Esophagus squamous epithelium (tissue), 4 donors: ENCODE measurements at regions not wholly inside any gene's neighbourhood (a gene's known extent, or its start where the extent isn't known, plus 50 kb on each side); places are given as distances from the start of the nearest gene placed in this dataset.

Experiments used
- CTCF ChIP-seq, 6 experiments: fragments of 450-650 bp in 4 of 6; fragments of 200-600 bp in 2 of 6; sonication (generic) in 2 of 6; IDR thresholded peaks; one replicate each; pipeline ENCODE4 v1.5.1; 2016 to 2019; ENCODE audit warnings: antibody characterized with exemption in 6 of 6, mild to moderate bottlenecking in 4 of 6, moderate library complexity in 4 of 6
- POLR2A ChIP-seq, 4 donors: fragments of 450-650 bp; IDR thresholded peaks; one replicate each; pipeline ENCODE4 v1.6.1; 2017; ENCODE audit warnings: antibody characterized with exemption in 4 of 4, mild to moderate bottlenecking in 4 of 4, moderate library complexity in 3 of 4

GRCh38 chr10:23557777-23558176 lies 118.9 kb downstream of the OTUD1 start:
- TF ChIP-seq CTCF (IDR thresholded peaks at IDR 0.05): no peak
- TF ChIP-seq POLR2A (IDR thresholded peaks at IDR 0.05): no peak
